Uterus (tissue), 2 donors: ENCODE measurements at regions not wholly inside any gene's neighbourhood (a gene's known extent, or its start where the extent isn't known, plus 50 kb on each side); places are given as distances from the start of the nearest gene placed in this dataset.

Experiments
- POLR2A ChIP-seq, 2 donors: fragments of 450-650 bp; IDR thresholded peaks; one replicate each; pipeline ENCODE4 v1.6.1; 2016; ENCODE audit warnings: antibody characterized with exemption in 2 of 2, mild to moderate bottlenecking in 1 of 2, moderate library complexity in 1 of 2
- TF ChIP-seq, protein P1 (sequence below), 4 experiments: fragments of 200-600 bp in 2 of 4; fragments of 450-650 bp in 2 of 4; sonication (generic) in 2 of 4; IDR thresholded peaks; one replicate each; pipeline ENCODE4 v1.5.1; 2016 to 2019; ENCODE audit warnings: antibody characterized with exemption in 4 of 4, mild to moderate bottlenecking in 2 of 4, moderate library complexity in 1 of 4

DNA sequence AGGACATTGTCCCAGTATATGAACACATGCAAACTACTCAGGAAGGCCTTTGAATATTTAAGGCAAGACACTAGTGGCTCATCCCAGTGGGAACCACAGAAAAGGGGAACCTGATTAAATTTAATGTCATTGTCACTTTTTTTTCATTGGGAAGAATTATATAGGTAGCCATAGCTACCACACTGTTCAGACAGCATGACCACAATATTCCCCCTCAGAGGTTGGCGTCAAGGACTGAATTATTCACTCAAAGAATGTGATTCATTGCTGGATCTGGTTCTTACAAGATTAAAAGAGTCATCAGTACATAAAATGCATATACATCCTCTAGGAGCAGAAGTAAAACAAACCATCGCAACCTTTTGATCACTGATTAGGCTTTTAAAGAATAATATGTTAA, 92.0 kb upstream of the SMARCAD1 start:
- TF ChIP-seq POLR2A (IDR thresholded peaks at IDR 0.05): no peak
- TF ChIP-seq, protein P1, sequence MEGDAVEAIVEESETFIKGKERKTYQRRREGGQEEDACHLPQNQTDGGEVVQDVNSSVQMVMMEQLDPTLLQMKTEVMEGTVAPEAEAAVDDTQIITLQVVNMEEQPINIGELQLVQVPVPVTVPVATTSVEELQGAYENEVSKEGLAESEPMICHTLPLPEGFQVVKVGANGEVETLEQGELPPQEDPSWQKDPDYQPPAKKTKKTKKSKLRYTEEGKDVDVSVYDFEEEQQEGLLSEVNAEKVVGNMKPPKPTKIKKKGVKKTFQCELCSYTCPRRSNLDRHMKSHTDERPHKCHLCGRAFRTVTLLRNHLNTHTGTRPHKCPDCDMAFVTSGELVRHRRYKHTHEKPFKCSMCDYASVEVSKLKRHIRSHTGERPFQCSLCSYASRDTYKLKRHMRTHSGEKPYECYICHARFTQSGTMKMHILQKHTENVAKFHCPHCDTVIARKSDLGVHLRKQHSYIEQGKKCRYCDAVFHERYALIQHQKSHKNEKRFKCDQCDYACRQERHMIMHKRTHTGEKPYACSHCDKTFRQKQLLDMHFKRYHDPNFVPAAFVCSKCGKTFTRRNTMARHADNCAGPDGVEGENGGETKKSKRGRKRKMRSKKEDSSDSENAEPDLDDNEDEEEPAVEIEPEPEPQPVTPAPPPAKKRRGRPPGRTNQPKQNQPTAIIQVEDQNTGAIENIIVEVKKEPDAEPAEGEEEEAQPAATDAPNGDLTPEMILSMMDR (IDR thresholded peaks at IDR 0.05): no peak
